ENCODE measurements at regions not wholly inside any gene's neighbourhood (a gene's known extent, or its start where the extent isn't known, plus 50 kb on each side); places are given as distances from the start of the nearest gene placed in this dataset.

DNA sequence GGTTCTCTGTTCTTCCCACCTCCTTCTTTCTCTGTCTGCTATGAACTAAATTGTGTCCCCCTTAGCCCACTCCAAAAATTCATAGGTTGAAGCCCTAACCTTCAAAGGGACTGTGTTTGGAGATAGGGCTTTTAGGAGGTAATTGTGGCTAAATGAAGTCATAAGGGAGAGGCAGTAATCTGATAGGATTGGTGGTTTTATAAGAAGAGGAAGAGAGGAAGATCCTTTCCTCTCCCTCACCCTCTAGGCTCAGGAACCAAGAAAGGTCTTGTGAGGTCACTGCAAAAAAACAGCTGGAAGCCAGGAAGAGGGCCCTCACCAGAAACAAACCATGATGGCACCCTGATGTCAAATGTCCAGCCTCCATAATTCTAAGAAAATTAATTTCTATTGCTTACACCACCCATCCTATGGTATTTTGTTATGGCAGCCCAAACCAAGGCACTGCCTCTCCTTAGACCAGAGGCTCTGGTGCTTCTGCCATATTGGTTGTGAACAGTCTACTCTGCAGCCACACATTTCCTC lies 135.1 kb upstream of the COL21A1 start:
- Histone ChIP-seq H3K27me3 (no peaks in the 10 kb centered on the region), H3K36me3 (no peaks in the 10 kb centered on the region), H3K4me3 (replicated peaks in 1 of 3) (no peak overlapping the region), H3K9me3 (no peaks in the 10 kb centered on the region), H3K4me1 (peaks cover 34 to 44% of the 10 kb centered on the region in 2 donors), H3K27ac (no peak overlapping the region)
- TF ChIP-seq POLR2A (IDR thresholded peaks at IDR 0.05): no peak
- TF ChIP-seq, protein P1, sequence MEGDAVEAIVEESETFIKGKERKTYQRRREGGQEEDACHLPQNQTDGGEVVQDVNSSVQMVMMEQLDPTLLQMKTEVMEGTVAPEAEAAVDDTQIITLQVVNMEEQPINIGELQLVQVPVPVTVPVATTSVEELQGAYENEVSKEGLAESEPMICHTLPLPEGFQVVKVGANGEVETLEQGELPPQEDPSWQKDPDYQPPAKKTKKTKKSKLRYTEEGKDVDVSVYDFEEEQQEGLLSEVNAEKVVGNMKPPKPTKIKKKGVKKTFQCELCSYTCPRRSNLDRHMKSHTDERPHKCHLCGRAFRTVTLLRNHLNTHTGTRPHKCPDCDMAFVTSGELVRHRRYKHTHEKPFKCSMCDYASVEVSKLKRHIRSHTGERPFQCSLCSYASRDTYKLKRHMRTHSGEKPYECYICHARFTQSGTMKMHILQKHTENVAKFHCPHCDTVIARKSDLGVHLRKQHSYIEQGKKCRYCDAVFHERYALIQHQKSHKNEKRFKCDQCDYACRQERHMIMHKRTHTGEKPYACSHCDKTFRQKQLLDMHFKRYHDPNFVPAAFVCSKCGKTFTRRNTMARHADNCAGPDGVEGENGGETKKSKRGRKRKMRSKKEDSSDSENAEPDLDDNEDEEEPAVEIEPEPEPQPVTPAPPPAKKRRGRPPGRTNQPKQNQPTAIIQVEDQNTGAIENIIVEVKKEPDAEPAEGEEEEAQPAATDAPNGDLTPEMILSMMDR (IDR thresholded peaks at IDR 0.05): no peak
- no peak for DNase-seq
- intact Hi-C loops (cut with DNase I): no loop called here

DNA sequence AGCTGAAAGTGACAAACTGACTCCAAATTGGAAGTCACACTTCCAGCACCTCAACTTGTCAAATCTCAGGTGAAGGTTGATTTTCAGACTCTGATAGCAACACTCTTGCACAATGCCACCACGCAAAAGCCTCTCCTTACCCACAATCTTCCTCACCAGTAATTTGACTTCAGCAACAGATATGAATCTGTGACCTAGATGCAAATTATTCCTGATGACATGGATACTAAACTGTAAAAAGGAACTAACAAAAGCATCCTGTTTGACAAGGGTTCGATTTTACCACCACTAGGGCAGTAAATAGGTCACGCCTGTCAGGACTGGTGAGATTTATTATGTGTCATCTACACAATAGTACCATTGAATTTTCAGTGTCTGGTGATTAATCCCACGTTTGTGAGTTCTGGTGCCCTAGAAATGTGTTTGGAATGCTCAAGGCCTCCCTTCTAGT lies 134.4 kb upstream of the COL21A1 start:
- no peaks in the 10 kb centered on the region for H3K27me3 ChIP-seq
- TF ChIP-seq, protein P1 (IDR thresholded peaks at IDR 0.05): no peak
- no peak for TF ChIP-seq POLR2A (IDR thresholded peaks at IDR 0.05)
- DNase-seq: no peak
- WGBS, 2 donors: 83% methylated on average over 4 of the region's 4 CpGs
- no peak overlapping the region for H3K4me3 ChIP-seq (replicated peaks in 1 of 3)
- intact Hi-C loops (cut with DNase I): no loop called here
- no peak overlapping the region for H3K27ac ChIP-seq
- no peaks in the 10 kb centered on the region for H3K36me3 ChIP-seq
- no peaks in the 10 kb centered on the region for H3K9me3 ChIP-seq
- H3K4me1 ChIP-seq: peaks cover 28 to 38% of the 10 kb centered on the region in 2 donors

GRCh38 chr6:56380476-56380875 lies 133.1 kb upstream of the COL21A1 start:
- intact Hi-C loops (cut with DNase I): no loop called here
- WGBS, 2 donors: 77 to 79% methylated on average over 1 of the region's 1 CpG

DNA sequence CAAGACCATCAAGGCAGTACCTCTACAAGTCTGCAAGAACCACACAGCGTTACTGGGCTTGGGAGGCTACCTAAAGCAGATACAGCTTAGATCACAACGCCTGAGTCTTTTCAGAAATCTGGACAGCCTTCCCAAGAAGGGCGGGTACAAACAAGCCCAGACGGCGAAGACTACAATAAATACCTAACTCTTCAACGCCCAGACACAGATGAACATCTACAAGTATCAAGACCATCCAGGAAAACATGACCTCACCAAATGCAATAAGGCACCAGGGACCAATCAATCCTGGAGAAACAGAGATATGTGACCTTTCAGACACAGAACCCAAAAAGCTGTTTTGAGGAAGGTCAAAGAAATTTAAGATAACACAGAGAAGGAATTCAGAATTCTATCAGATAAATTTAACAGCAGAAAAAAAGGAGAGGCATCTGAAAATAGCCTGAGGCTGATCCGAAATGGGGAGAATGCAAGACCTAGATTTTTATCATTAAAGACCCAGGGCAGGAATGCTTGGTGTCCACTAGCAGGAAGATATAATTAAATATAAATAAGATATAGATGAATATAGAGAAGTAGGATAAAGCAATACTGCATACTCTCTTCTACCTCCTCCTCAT lies 131.7 kb upstream of the COL21A1 start:
- no peaks in the 10 kb centered on the region for H3K9me3 ChIP-seq
- H3K27me3 ChIP-seq: no peaks in the 10 kb centered on the region
- peaks cover 5 to 16% of the 10 kb centered on the region in 2 donors for H3K4me1 ChIP-seq
- intact Hi-C loops (cut with DNase I): loop anchor here (10.0 kb wide), 1 partner anchor 76 kb away; no protein-coding TSS in a partner anchor
- no peaks in the 10 kb centered on the region for H3K36me3 ChIP-seq
- TF ChIP-seq POLR2A (IDR thresholded peaks at IDR 0.05): no peak
- TF ChIP-seq, protein P1 (IDR thresholded peaks at IDR 0.05): no peak
- H3K4me3 ChIP-seq (replicated peaks in 1 of 3): no peak overlapping the region
- DNase-seq: no peak
- WGBS, 2 donors: 76 to 80% methylated on average over 7 of the region's 7 CpGs
- no peak overlapping the region for H3K27ac ChIP-seq

More at GRCh38 chr6:56380476-56380875, 133.1 kb upstream of the COL21A1 start:
- H3K4me1 ChIP-seq: peaks cover 15 to 24% of the 10 kb centered on the region in 2 donors
- no peak for TF ChIP-seq POLR2A (IDR thresholded peaks at IDR 0.05)
- TF ChIP-seq, protein P1 (IDR thresholded peaks at IDR 0.05): no peak
- H3K27ac ChIP-seq: no peak overlapping the region
- no peak overlapping the region for H3K4me3 ChIP-seq (replicated peaks in 1 of 3)
- no peaks in the 10 kb centered on the region for H3K9me3 ChIP-seq
- DNase-seq: no peak
- H3K27me3 ChIP-seq: no peaks in the 10 kb centered on the region
- no peaks in the 10 kb centered on the region for H3K36me3 ChIP-seq

DNA sequence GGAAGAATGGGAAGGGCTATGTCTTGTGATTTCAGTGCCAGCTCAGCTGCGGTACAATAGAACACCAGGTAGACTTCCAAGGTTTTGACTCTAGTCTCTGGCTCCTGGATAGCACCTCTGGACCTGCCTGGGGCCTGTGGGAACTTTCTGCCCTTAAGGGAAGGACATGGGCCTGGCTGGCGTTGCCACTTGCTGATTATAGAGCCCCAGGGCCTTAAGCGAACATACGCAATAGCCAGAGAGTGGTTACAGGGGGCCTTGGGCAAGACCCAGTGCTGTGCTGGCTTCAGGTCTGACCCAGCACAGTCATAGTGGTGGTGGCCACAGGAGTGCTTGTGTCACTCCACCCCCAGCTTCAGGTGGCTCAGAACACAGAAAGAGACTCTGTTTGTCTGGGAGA lies 131.1 kb upstream of the COL21A1 start:
- DNase-seq: no peak
- H3K4me3 ChIP-seq (replicated peaks in 1 of 3): no peak overlapping the region
- intact Hi-C loops (cut with DNase I): loop anchor here (10.0 kb wide), 1 partner anchor 76 kb away; no protein-coding TSS in a partner anchor
- peaks cover 0 to 10% of the 10 kb centered on the region in 2 donors for H3K4me1 ChIP-seq
- H3K27me3 ChIP-seq: no peaks in the 10 kb centered on the region
- TF ChIP-seq, protein P1 (IDR thresholded peaks at IDR 0.05): no peak
- TF ChIP-seq POLR2A (IDR thresholded peaks at IDR 0.05): no peak
- WGBS, 2 donors: 100% methylated on average over 1 to 3 of the region's 4 CpGs
- no peak overlapping the region for H3K27ac ChIP-seq
- no peaks in the 10 kb centered on the region for H3K9me3 ChIP-seq
- no peaks in the 10 kb centered on the region for H3K36me3 ChIP-seq
